ENCODE measurements at regions not wholly inside any gene's neighbourhood (a gene's known extent, or its start where the extent isn't known, plus 50 kb on each side); places are given as distances from the start of the nearest gene placed in this dataset.

GRCh38 chr1:170853867-170854266 lies 81.5 kb upstream of the MROH9 start:
- TF ChIP-seq POLR2A (IDR thresholded peaks at IDR 0.05) (no peak), CTCF (IDR thresholded peaks at IDR 0.05) (no peak)
